Rectal smooth muscle tissue (tissue), 1 donor: ENCODE measurements at regions not wholly inside any gene's neighbourhood (a gene's known extent, or its start where the extent isn't known, plus 50 kb on each side); places are given as distances from the start of the nearest gene placed in this dataset.
"Not testable (repeated sequence)": the region's sequence is repeated elsewhere in the genome, so short reads cannot be mapped to it uniquely, and the experiment has no call there.

Experiments
- H3K27ac ChIP-seq: one replicate; pipeline ENCODE4 v1.7.0; 2013; ENCODE audit warnings: low read depth, low read length, inconsistent platforms
- H3K27me3 ChIP-seq: one replicate; pipeline ENCODE4 v1.7.0; 2013; ENCODE audit warnings: low read length; ENCODE audit not compliant: control insufficient read depth, insufficient read depth
- H3K36me3 ChIP-seq: one replicate; pipeline ENCODE4 v1.7.0; 2013; ENCODE audit warnings: low read length; ENCODE audit not compliant: control insufficient read depth, insufficient read depth
- H3K4me1 ChIP-seq: one replicate; pipeline ENCODE4 v1.7.0; 2013; ENCODE audit warnings: low read length; ENCODE audit not compliant: control insufficient read depth, insufficient read depth
- H3K4me3 ChIP-seq: one replicate; pipeline ENCODE4 v1.7.0; 2013; ENCODE audit warnings: low read length
- H3K9ac ChIP-seq: one replicate; pipeline ENCODE4 v1.7.0; 2013; ENCODE audit warnings: low read length

GRCh38 chr13:33355201-33355895 is 69.8 kb upstream of the STARD13 start:
- H3K9ac ChIP-seq, result no peak overlapping the region
- no peaks in the 10 kb centered on the region for H3K27me3 ChIP-seq
- no peaks in the 10 kb centered on the region for H3K36me3 ChIP-seq
- H3K4me1 ChIP-seq, result peaks cover 4% of the 10 kb centered on the region
- no peak overlapping the region for H3K27ac ChIP-seq
- no peak overlapping the region for H3K4me3 ChIP-seq

- not testable (repeated sequence) for H3K9ac ChIP-seq, H3K4me1 ChIP-seq
Measured at GRCh38 chr13:33358076-33358475, 72.5 kb upstream of the STARD13 start.

GRCh38 chr13:33362986-33363727 is 77.6 kb upstream of the STARD13 start:
- Histone ChIP-seq H3K4me3 (no peak overlapping the region), H3K4me1 (no peaks in the 10 kb centered on the region), H3K27me3 (no peaks in the 10 kb centered on the region), H3K9ac (no peak overlapping the region), H3K36me3 (no peaks in the 10 kb centered on the region), H3K27ac (no peak overlapping the region)

More at GRCh38 chr13:33358076-33358475, 72.5 kb upstream of the STARD13 start:
- H3K27me3 ChIP-seq, H3K36me3 ChIP-seq, H3K4me3 ChIP-seq, H3K27ac ChIP-seq: not testable (repeated sequence)

- Histone ChIP-seq H3K27ac (no peak overlapping the region), H3K36me3 (no peaks in the 10 kb centered on the region), H3K9ac (no peak overlapping the region), H3K4me1 (no peaks in the 10 kb centered on the region), H3K4me3 (no peak overlapping the region), H3K27me3 (no peaks in the 10 kb centered on the region)
Measured at GRCh38 chr13:33364192-33364591, 78.6 kb upstream of the STARD13 start.

GRCh38 chr13:33366469-33367062 is 81.0 kb upstream of the STARD13 start:
- Histone ChIP-seq H3K4me1 (no peaks in the 10 kb centered on the region), H3K27me3 (no peaks in the 10 kb centered on the region), H3K27ac (no peak overlapping the region), H3K9ac (no peak overlapping the region), H3K36me3 (no peaks in the 10 kb centered on the region), H3K4me3 (no peak overlapping the region)

- Histone ChIP-seq H3K4me3 (no peak overlapping the region), H3K27me3 (no peaks in the 10 kb centered on the region), H3K4me1 (no peaks in the 10 kb centered on the region), H3K27ac (no peak overlapping the region), H3K9ac (no peak overlapping the region), H3K36me3 (no peaks in the 10 kb centered on the region)
Measured at GRCh38 chr13:33367171-33367895, 81.8 kb upstream of the STARD13 start.

GRCh38 chr13:33367926-33368325 is 82.4 kb upstream of the STARD13 start:
- Histone ChIP-seq H3K36me3 (no peaks in the 10 kb centered on the region), H3K9ac (no peak overlapping the region), H3K4me1 (peaks cover 2% of the 10 kb centered on the region), H3K4me3 (no peak overlapping the region), H3K27ac (no peak overlapping the region), H3K27me3 (no peaks in the 10 kb centered on the region)

GRCh38 chr13:33369073-33369472 is 83.5 kb upstream of the STARD13 start:
- H3K27me3 ChIP-seq, result no peaks in the 10 kb centered on the region
- H3K4me1 ChIP-seq, result peaks cover 4% of the 10 kb centered on the region
- no peak overlapping the region for H3K4me3 ChIP-seq
- H3K27ac ChIP-seq, result no peak overlapping the region
- no peak overlapping the region for H3K9ac ChIP-seq
- H3K36me3 ChIP-seq, result no peaks in the 10 kb centered on the region

- Histone ChIP-seq H3K36me3 (no peaks in the 10 kb centered on the region), H3K4me3 (no peak overlapping the region), H3K4me1 (peaks cover 4% of the 10 kb centered on the region), H3K9ac (no peak overlapping the region), H3K27me3 (no peaks in the 10 kb centered on the region), H3K27ac (no peak overlapping the region)
Measured at GRCh38 chr13:33372251-33372919, 86.8 kb upstream of the STARD13 start.

GRCh38 chr13:33373624-33374023 is 88.1 kb upstream of the STARD13 start:
- Histone ChIP-seq H3K36me3 (no peaks in the 10 kb centered on the region), H3K4me1 (peaks cover 4% of the 10 kb centered on the region), H3K27ac (no peak overlapping the region), H3K27me3 (no peaks in the 10 kb centered on the region), H3K4me3 (no peak overlapping the region), H3K9ac (no peak overlapping the region)

GRCh38 chr13:33375421-33375820 is 89.9 kb upstream of the STARD13 start:
- Histone ChIP-seq H3K27ac (no peak overlapping the region), H3K27me3 (no peaks in the 10 kb centered on the region), H3K4me3 (no peak overlapping the region), H3K4me1 (peaks cover 4% of the 10 kb centered on the region), H3K9ac (no peak overlapping the region), H3K36me3 (no peaks in the 10 kb centered on the region)

- H3K36me3 ChIP-seq, result no peaks in the 10 kb centered on the region
- no peak overlapping the region for H3K27ac ChIP-seq
- no peaks in the 10 kb centered on the region for H3K27me3 ChIP-seq
- no peak overlapping the region for H3K4me3 ChIP-seq
- peaks cover 4% of the 10 kb centered on the region for H3K4me1 ChIP-seq
- H3K9ac ChIP-seq, result no peak overlapping the region
Measured at GRCh38 chr13:33376212-33376611, 90.7 kb upstream of the STARD13 start.
